ENCODE measurements at regions not wholly inside any gene's neighbourhood (a gene's known extent, or its start where the extent isn't known, plus 50 kb on each side); places are given as distances from the start of the nearest gene placed in this dataset.

DNA sequence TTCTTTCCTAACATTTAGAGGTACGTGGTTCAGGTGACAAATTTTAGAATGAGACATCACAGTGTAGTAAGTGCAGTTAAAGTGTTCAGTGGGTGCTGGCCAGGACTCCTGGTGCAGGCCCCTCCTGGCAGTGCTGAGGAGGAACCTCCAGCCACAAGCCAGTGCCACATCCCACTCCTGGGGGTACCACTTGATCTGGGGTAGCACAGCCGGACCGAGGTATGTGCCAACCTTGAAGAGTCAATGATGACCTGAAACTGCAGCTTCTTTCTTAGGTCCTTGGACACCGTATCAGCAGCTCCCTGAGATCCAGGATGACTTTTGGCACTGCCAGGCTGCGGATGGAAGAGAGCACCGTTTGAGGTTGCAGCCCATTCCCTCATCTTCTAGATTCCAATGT lies 310.4 kb upstream of the IRX4 start:
- peaks cover 50% of the 10 kb centered on the region for H3K27me3 ChIP-seq (ENCODE audit: insufficient read depth, low read length)
- RAD21 ChIA-PET (ENCODE audit: low non-redundant PET in 1 of 2, low total read pairs in 2 of 2, uncharacterized antibody in 2 of 2, unreplicated experiment in 2 of 2): interaction anchor here in 1 of 2 experiments (0.6 kb wide), 1 partner anchor 13 kb away, joined by 7 read pairs; no protein-coding TSS in a partner anchor

More for the DNA sequence above, 310.4 kb upstream of the IRX4 start:
- Histone ChIP-seq H3K9me3 (ENCODE audit: control insufficient read depth in 1 of 2, insufficient read depth in 1 of 2, low read depth in 1 of 2, low read length in 2 of 2) (no peaks in the 10 kb centered on the region), H3K9me2 (ENCODE audit: insufficient read depth) (no peaks in the 10 kb centered on the region), H3K4me2 (ENCODE audit: low read length) (no peak overlapping the region), H3K27ac (ENCODE audit: low read depth, low read length) (no peak overlapping the region), H3K36me3 (ENCODE audit: control insufficient read depth in 1 of 2, insufficient read depth in 2 of 2, low read length in 2 of 2) (no peaks in the 10 kb centered on the region), H4K20me1 (ENCODE audit: insufficient read depth) (no peaks in the 10 kb centered on the region), H3K4me3 (replicated peaks in 1 of 2; ENCODE audit: low read depth in 1 of 2, low read length in 2 of 2) (no peak overlapping the region), H3K4me1 (ENCODE audit: control insufficient read depth in 1 of 2, insufficient read depth in 2 of 2, low read length in 2 of 2) (no peaks in the 10 kb centered on the region), H3K9ac (ENCODE audit: low read length) (no peak overlapping the region), H3K79me2 (ENCODE audit: insufficient read depth, low read length) (no peaks in the 10 kb centered on the region), H2AFZ (ENCODE audit: low read depth, low read length, poor library complexity, severe bottlenecking) (no peak overlapping the region)
- intact Hi-C loops (cut with micrococcal nuclease): no loop called here
- POLR2A ChIA-PET: no interaction called here
- CTCF ChIA-PET: no interaction called here
- ATAC-seq: no peak
- DNase-seq (ENCODE audit: low read depth, low spot score): no peak
- BruUV-seq (replicated peaks): no TSS peak
- no peak for TF ChIP-seq ZFX (IDR thresholded peaks at IDR 0.05)
- no peak for TF ChIP-seq ATF3 (IDR thresholded peaks at IDR 0.05)
- no peak for TF ChIP-seq CBX3 (IDR thresholded peaks at IDR 0.05; ENCODE audit: low read depth)
- no peak for TF ChIP-seq MAX (IDR thresholded peaks at IDR 0.05)
- no peak for TF ChIP-seq SRF (IDR thresholded peaks at IDR 0.05; ENCODE audit: low read depth)
- no peak for TF ChIP-seq YY1 (IDR thresholded peaks at IDR 0.05; ENCODE audit: extremely low read depth, insufficient replicate concordance, low read depth, low read length)
- no peak for TF ChIP-seq SIN3A (IDR thresholded peaks at IDR 0.05; ENCODE audit: low read depth)
- TF ChIP-seq TCF7L2 (IDR thresholded peaks at IDR 0.05; ENCODE audit: borderline replicate concordance, extremely low read depth, insufficient read depth, insufficient read length): no peak
- TF ChIP-seq EZH2phosphoT487 (IDR thresholded peaks at IDR 0.05; ENCODE audit: borderline replicate concordance): no peak
- no peak for TF ChIP-seq POLR2A (IDR thresholded peaks at IDR 0.05; ENCODE audit: borderline replicate concordance, extremely low read depth, insufficient read depth, insufficient read length)
- TF ChIP-seq FOSL1 (IDR thresholded peaks at IDR 0.05; ENCODE audit: low read depth): no peak
- no peak for TF ChIP-seq RAD21 (IDR thresholded peaks at IDR 0.05; ENCODE audit: low read depth)
- TF ChIP-seq CEBPB (IDR thresholded peaks at IDR 0.05; ENCODE audit: low read depth): no peak
- no peak for TF ChIP-seq JUND (IDR thresholded peaks at IDR 0.05)
- no peak for TF ChIP-seq ZBTB33 (IDR thresholded peaks at IDR 0.05; ENCODE audit: extremely low read depth, insufficient replicate concordance, low read length)
- no peak for TF ChIP-seq SP1 (IDR thresholded peaks at IDR 0.05; ENCODE audit: low read depth)
- no peak for TF ChIP-seq POLR2AphosphoS5 (IDR thresholded peaks at IDR 0.05; ENCODE audit: low read depth, low read length)
- TF ChIP-seq, protein P1, sequence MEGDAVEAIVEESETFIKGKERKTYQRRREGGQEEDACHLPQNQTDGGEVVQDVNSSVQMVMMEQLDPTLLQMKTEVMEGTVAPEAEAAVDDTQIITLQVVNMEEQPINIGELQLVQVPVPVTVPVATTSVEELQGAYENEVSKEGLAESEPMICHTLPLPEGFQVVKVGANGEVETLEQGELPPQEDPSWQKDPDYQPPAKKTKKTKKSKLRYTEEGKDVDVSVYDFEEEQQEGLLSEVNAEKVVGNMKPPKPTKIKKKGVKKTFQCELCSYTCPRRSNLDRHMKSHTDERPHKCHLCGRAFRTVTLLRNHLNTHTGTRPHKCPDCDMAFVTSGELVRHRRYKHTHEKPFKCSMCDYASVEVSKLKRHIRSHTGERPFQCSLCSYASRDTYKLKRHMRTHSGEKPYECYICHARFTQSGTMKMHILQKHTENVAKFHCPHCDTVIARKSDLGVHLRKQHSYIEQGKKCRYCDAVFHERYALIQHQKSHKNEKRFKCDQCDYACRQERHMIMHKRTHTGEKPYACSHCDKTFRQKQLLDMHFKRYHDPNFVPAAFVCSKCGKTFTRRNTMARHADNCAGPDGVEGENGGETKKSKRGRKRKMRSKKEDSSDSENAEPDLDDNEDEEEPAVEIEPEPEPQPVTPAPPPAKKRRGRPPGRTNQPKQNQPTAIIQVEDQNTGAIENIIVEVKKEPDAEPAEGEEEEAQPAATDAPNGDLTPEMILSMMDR (IDR thresholded peaks at IDR 0.05 in 2 of 3, conservative IDR thresholded peaks at IDR 0.05 in 1 of 3; ENCODE audit: borderline replicate concordance in 1 of 3, insufficient read depth in 1 of 3, low read depth in 2 of 3, low read length in 2 of 3): no peak

All from HCT116 (cell line).